HG03280 (cell line): ENCODE measurements at regions not wholly inside any gene's neighbourhood (a gene's known extent, or its start where the extent isn't known, plus 50 kb on each side); places are given as distances from the start of the nearest gene placed in this dataset.

Experiments used
- ATAC-seq: cut with Tn5 transposase; IDR thresholded peaks from one replicate; pipeline ENCODE4 v1.9.1; 2021; ENCODE audit warnings: mild to moderate bottlenecking, moderate library complexity; ENCODE audit not compliant: unreplicated experiment

- no peak for ATAC-seq
These were observed 112.5 kb downstream of the MATN1 start for GRCh38 chr1:30610917-30611316.

DNA sequence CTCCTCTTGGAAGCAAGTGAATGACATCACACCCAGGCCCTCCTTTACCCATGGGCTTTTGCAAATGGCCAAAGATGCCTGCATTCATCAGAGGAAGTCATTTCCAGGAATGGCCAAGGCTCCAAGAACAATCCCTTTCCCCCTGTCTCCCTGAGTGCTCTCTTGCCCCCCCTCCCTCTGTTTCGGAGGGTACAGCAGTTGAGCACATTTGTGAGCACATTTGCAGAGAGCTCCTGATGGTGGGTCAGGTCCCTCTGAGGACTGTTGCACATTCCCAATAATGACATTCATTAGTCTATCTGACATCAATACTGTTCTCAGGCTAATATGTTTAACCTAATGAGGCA lies 113.4 kb downstream of the MATN1 start:
- ATAC-seq = no peak

GRCh38 chr1:30609336-30609998 lies 113.9 kb downstream of the MATN1 start:
- ATAC-seq = no peak

GRCh38 chr1:30607723-30608122 lies 115.7 kb downstream of the MATN1 start:
- no peak for ATAC-seq

DNA sequence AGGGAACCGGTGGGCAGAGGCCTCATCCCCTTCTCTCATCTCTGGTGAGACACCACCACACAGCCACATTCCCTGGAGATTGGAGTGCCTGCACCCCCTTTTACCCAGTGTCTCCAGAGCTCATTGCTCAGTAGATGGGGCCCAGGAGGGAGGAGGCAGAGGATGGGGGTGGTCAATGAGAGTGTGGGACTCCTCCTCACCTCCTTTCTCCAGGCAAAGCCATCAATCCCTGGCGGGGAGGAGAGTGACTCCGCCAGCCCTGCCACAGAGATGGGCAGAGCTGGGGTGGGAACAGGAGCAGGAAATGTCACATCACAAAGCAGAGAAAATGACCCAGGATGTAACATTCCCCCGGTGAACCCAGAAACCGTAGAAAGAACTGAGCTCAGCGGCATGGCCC lies 117.2 kb downstream of the MATN1 start:
- no peak for ATAC-seq

- ATAC-seq = no peak
These were observed 117.9 kb downstream of the MATN1 start for GRCh38 chr1:30605441-30605920.

DNA sequence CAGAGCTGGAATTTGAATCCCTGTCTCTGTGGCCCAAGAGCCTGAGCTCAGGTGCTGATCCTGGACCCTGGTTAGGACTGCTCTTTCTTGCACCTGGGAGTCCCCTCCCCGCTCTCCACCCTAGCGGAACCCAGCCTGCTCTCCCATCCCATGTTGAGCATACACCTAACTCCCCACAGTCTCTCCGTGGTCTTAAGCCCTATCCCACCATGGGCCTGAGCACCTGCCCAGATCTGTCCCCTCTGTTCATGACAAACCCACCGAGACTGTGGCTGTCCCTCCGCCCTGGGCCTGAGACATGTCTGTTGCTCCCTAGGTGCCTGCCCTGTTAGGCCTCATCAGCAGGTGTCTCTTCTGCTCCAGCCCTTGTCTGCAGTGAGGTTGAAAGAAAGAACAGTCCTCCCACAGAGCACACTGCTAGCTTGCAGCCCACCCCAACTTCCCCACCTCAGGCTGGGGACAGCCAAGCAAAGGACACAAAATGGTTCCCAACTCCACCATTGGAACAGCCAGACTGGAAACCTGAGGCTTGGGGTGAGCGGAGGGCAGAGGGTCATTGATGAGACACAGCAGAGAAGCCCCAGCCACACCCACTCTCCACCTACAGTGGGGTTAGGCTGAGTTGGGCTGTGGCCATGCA lies 118.5 kb downstream of the MATN1 start:
- no peak for ATAC-seq

GRCh38 chr1:30603081-30603858 lies 120.1 kb downstream of the MATN1 start:
- no peak for ATAC-seq

- ATAC-seq = no peak
These were observed 121.9 kb downstream of the MATN1 start for GRCh38 chr1:30601316-30602085.

DNA sequence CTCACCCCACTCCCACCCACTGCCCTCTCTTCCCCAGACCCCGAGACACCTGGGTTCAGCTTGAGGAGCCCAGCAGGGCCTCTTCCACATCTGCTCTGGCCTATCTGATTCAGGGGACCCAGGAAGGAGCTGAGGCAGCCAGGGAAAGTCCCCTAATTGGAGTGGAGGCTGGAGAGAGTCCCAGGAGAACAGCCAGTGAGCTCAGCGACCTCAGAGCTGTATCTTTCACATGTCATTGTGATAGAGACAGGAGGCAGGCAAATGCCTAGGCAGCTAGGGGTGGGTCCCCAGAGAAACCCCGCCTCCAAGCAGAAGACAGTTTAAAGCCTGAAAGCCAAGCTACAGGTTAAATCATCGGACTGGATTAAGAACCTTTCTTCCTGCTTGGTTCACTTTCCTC lies 122.7 kb downstream of the MATN1 start:
- ATAC-seq = no peak

DNA sequence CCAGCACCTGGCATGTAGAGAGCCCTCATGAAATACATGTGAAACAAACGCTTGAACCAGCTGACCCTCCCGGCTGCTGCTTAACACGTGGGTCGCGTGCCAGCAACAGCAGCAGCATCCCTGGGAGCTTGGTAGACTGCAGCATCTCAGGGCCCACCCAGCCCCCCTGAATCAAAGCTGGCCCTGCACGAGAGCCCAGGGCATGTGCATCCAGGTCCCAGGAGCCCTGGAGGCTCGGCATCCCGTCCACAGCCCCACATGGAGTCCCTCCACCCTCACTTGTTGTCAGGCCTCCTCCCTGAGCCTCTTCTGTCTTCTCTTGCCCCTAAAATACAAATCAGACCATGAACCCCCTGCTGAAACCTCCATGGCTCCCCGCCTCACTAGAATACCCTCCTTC lies 123.1 kb downstream of the MATN1 start:
- no peak for ATAC-seq

GRCh38 chr1:30599721-30600120 lies 123.7 kb downstream of the MATN1 start:
- ATAC-seq = no peak

GRCh38 chr1:30598571-30599114 lies 124.7 kb downstream of the MATN1 start:
- ATAC-seq = no peak

DNA sequence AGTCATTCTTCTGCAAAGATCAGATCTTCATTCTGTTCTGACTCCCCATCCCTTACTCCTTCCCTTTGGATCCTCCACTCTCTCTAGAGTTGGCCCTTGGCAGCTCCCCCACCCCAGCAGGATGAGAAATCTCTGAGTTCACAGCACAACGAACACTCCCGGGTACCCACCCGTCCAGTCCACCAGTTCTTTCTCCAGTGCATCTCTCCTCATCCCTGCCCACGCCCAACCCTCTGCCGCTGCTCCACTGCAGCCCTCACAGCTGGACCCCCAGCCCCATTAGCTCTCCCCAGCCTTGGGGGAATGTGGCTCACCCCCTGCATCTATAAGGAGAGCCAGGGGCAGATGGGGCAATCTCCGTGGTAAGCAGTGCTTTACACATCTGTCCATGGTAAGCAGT lies 125.7 kb downstream of the MATN1 start:
- ATAC-seq = no peak

GRCh38 chr1:30596891-30597290 lies 126.5 kb downstream of the MATN1 start:
- no peak for ATAC-seq

GRCh38 chr1:30596470-30596869 lies 126.9 kb downstream of the MATN1 start:
- ATAC-seq = no peak

- ATAC-seq = no peak
These were observed 134.3 kb downstream of the MATN1 start for GRCh38 chr1:30589083-30589482.

DNA sequence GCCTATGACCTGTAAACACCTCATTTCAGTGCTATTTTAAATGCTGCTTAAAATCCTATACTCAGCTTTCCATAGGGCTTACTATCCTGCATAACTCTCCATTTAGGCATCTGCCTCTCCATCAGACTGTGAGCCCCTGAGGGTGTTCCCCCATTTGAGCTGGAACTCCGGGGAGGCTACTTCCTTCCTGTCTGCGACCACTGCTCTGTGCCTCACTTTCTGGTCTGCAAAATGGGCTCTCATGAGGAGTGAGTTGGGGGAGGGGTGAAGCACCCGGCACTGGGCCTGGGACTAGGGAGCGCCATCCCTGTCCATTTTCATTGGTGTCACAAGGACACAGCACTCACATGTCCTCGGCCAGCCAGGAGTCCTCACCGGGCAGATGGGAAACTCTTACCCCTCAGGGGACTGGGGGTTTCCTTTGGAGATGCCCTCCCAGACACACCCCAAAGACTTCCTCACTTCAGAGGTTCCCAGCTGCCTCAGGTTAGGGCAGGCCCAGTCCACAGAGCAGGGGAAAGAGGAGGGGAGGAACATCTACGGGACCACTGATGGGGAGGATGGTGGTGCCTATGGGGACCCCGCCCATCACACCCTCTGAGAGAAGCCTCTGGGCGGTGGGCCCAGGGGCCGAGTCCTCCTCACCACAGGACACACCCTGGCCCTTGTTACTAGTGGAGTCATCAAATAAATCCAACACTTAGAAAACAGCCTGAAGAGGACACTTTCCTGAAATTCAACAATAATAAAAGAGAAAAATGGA lies 134.9 kb downstream of the MATN1 start:
- no peak for ATAC-seq

GRCh38 chr1:30586671-30587070 lies 136.7 kb downstream of the MATN1 start:
- no peak for ATAC-seq

- ATAC-seq = no peak
These were observed 143.8 kb downstream of the MATN1 start for GRCh38 chr1:30579580-30579979.
